ENCODE measurements at regions not wholly inside any gene's neighbourhood (a gene's known extent, or its start where the extent isn't known, plus 50 kb on each side); places are given as distances from the start of the nearest gene placed in this dataset.

- DNase-seq, result no peak
- Histone ChIP-seq H3K4me3 (no peak overlapping the region), H3K27me3 (no peaks in the 10 kb centered on the region), H3K9me3 (no peaks in the 10 kb centered on the region), H3K27ac (no peak overlapping the region), H3K36me3 (no peaks in the 10 kb centered on the region), H3K4me1 (ENCODE audit: insufficient read depth) (peaks cover 5% of the 10 kb centered on the region)
- WGBS, 3 donors, result 94 to 98% (median 96%) methylated on average over 2 of the region's 2 CpGs
- intact Hi-C loops (cut with DNase I), result no loop called here
- TF ChIP-seq EP300 (IDR thresholded peaks at IDR 0.05) (no peak), CTCF (IDR thresholded peaks at IDR 0.05) (no peak), POLR2A (IDR thresholded peaks at IDR 0.05) (no peak)
These were observed 681.1 kb downstream of the LTN1 start for GRCh38 chr21:28311411-28312190.

DNA sequence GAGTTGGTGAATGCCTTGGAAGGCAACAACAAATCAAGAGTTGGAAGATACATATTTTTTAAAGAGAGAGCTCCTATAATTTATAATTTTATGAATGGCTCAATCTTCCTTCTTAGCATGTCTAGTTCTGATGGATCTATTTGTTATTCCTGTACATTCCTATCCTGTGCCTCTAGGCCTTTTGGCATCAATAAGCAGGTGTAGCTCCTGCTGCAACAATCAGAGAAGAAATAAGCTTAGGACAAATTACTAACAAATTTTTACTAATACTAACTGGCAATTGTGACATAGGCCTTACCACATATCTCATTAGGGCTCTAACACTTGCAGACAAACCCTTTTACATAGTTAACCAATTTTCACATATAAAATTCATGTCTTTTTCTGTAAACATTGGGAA is 682.0 kb downstream of the LTN1 start:
- H3K27me3 ChIP-seq, result no peaks in the 10 kb centered on the region
- DNase-seq, result no peak
- no peaks in the 10 kb centered on the region for H3K36me3 ChIP-seq
- peaks cover 5% of the 10 kb centered on the region for H3K4me1 ChIP-seq (ENCODE audit: insufficient read depth)
- intact Hi-C loops (cut with DNase I), result no loop called here
- H3K9me3 ChIP-seq, result no peaks in the 10 kb centered on the region
- no peak overlapping the region for H3K27ac ChIP-seq
- no peak for TF ChIP-seq CTCF (IDR thresholded peaks at IDR 0.05)
- TF ChIP-seq POLR2A (IDR thresholded peaks at IDR 0.05), result no peak
- no peak for TF ChIP-seq EP300 (IDR thresholded peaks at IDR 0.05)
- H3K4me3 ChIP-seq, result no peak overlapping the region

DNA sequence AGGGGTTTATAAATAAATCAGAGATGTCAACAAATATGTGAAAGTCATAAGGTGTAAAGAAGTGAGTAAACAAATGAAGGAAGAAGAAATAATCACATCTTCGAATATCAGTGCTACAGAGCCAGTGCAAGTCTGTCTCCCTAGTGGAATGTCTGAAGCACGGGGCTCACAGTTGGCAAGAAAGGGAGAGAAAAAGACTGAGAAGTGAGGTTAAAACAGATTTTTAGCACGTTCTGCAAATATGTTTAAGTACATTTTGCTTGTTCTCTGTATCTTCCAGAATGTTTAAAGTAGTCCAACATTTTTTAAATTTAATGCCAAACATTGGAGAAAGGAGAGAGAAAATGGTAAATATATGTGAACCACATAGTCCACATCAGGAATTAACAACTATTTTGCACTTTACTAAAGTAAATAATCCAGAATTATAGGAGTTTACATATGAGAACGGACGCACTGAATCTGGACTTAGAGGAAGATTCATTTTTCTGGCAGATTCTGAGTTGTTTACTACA is 682.4 kb downstream of the LTN1 start:
- H3K4me1 ChIP-seq (ENCODE audit: insufficient read depth), result peaks cover 5% of the 10 kb centered on the region
- no peak for DNase-seq
- no peak for TF ChIP-seq EP300 (IDR thresholded peaks at IDR 0.05)
- no peak for TF ChIP-seq POLR2A (IDR thresholded peaks at IDR 0.05)
- no peak for TF ChIP-seq CTCF (IDR thresholded peaks at IDR 0.05)
- WGBS, 3 donors, result 50 to 71% (median 54%) methylated on average over 5 of the region's 5 CpGs
- H3K36me3 ChIP-seq, result no peaks in the 10 kb centered on the region
- intact Hi-C loops (cut with DNase I), result no loop called here
- H3K27me3 ChIP-seq, result no peaks in the 10 kb centered on the region
- H3K27ac ChIP-seq, result no peak overlapping the region
- no peak overlapping the region for H3K4me3 ChIP-seq
- H3K9me3 ChIP-seq, result no peaks in the 10 kb centered on the region

DNA sequence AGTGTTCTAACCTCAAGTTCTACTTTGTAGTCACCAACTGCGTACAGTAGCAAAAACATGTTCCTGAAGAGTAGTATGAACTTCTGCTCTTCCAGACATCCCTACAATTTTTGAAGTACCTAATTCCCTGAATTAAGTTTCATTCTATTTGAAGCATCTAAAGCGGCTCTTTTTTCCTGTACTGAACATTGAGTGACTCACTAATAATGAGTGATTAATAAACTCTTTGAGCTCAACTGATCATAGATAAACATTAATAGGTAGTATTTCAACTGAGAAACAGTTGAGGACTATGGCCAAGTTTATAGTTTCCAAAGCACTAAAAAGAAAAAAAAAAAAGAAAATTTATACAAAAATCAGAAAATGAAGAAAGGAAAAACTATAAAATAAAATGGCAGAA is 683.1 kb downstream of the LTN1 start:
- DNase-seq, result no peak
- H3K4me3 ChIP-seq, result no peak overlapping the region
- no peaks in the 10 kb centered on the region for H3K36me3 ChIP-seq
- intact Hi-C loops (cut with DNase I), result no loop called here
- no peak overlapping the region for H3K27ac ChIP-seq
- 74 to 100% (median 88%) methylated on average over 2 of the region's 2 CpGs for WGBS, 3 donors
- peaks cover 5% of the 10 kb centered on the region for H3K4me1 ChIP-seq (ENCODE audit: insufficient read depth)
- no peak for TF ChIP-seq EP300 (IDR thresholded peaks at IDR 0.05)
- TF ChIP-seq CTCF (IDR thresholded peaks at IDR 0.05), result no peak
- TF ChIP-seq POLR2A (IDR thresholded peaks at IDR 0.05), result no peak
- H3K27me3 ChIP-seq, result no peaks in the 10 kb centered on the region
- no peaks in the 10 kb centered on the region for H3K9me3 ChIP-seq
